PFSK-1 (cell line): ENCODE measurements at regions not wholly inside any gene's neighbourhood (a gene's known extent, or its start where the extent isn't known, plus 50 kb on each side); places are given as distances from the start of the nearest gene placed in this dataset.

Source experiments
- FOXP2 ChIP-seq: optimal IDR thresholded peaks from 2 replicates; pipeline ENCODE3; 2011; ENCODE audit warnings: borderline replicate concordance, control low read depth, inconsistent platforms; ENCODE audit not compliant: insufficient read depth; ENCODE audit errors: extremely low read length, extremely low read depth
- POLR2AphosphoS5 ChIP-seq: IDR thresholded peaks from 2 replicates; pipeline ENCODE4 v1.6.1; 2012; ENCODE audit warnings: low read depth, mild to moderate bottlenecking, control low read depth, low read length, moderate library complexity
- REST ChIP-seq, 2 experiments: IDR thresholded peaks; 2 replicates each; pipeline versions ENCODE4 v1.6.1 to v1.8.0; 2011 to 2012; ENCODE audit warnings: low read depth in 2 of 2, low read length in 2 of 2, control low read depth in 1 of 2, inconsistent platforms in 1 of 2, mild to moderate bottlenecking in 1 of 2, moderate library complexity in 1 of 2; ENCODE audit not compliant: insufficient read depth in 1 of 2
- SIN3A ChIP-seq: IDR thresholded peaks from 2 replicates; pipeline ENCODE4 v1.6.1; 2012; ENCODE audit warnings: mild to moderate bottlenecking, low read length, moderate library complexity, borderline replicate concordance; ENCODE audit not compliant: insufficient read depth
- TAF1 ChIP-seq: IDR thresholded peaks from 2 replicates; pipeline ENCODE4 v1.6.1; 2012; ENCODE audit warnings: low read length, control low read depth, borderline replicate concordance; ENCODE audit not compliant: insufficient read depth

GRCh38 chr2:67948506-67948905 is 114.3 kb downstream of the C1D start:
- TF ChIP-seq POLR2AphosphoS5 (no peak), FOXP2 (no peak), REST (IDR thresholded peaks at IDR 0.05; ENCODE audit: insufficient read depth in 1 of 2, low read depth in 2 of 2, low read length in 2 of 2) (no peak), TAF1 (no peak), SIN3A (no peak)

- TF ChIP-seq TAF1 (no peak), FOXP2 (no peak), REST (IDR thresholded peaks at IDR 0.05; ENCODE audit: insufficient read depth in 1 of 2, low read depth in 2 of 2, low read length in 2 of 2) (no peak), SIN3A (no peak), POLR2AphosphoS5 (no peak)
Measured at GRCh38 chr2:67950018-67950417, 112.8 kb downstream of the C1D start.

GRCh38 chr2:67950919-67951318 is 111.9 kb downstream of the C1D start:
- TF ChIP-seq POLR2AphosphoS5: no peak
- no peak for TF ChIP-seq FOXP2
- TF ChIP-seq TAF1: no peak
- TF ChIP-seq REST (IDR thresholded peaks at IDR 0.05; ENCODE audit: insufficient read depth in 1 of 2, low read depth in 2 of 2, low read length in 2 of 2): no peak
- TF ChIP-seq SIN3A: no peak

GRCh38 chr2:67952066-67952465 is 110.7 kb downstream of the C1D start:
- TF ChIP-seq SIN3A (no peak), POLR2AphosphoS5 (no peak), REST (IDR thresholded peaks at IDR 0.05; ENCODE audit: insufficient read depth in 1 of 2, low read depth in 2 of 2, low read length in 2 of 2) (no peak), FOXP2 (no peak), TAF1 (no peak)
